ENCODE measurements at regions not wholly inside any gene's neighbourhood (a gene's known extent, or its start where the extent isn't known, plus 50 kb on each side); places are given as distances from the start of the nearest gene placed in this dataset.

DNA sequence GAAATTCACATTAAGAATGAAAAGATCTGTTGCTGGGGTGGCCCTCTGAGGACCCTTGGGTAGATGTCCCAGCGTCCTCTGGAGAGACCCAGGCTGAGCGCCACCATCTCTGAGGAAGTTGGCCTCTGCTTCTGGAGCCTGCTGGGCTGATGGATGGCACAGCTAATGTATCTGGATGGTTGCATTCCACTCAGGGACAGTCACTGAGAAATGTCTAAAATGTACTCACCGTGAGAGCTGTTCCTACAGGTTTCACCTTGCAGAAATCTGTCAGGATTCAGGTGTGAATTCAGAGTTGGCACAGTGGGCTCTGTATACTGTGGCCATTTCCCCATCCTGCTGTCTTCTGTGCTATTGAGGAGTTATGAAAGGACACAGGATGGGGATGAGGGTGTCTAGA lies 247.2 kb downstream of the AACS start:
- DNase-seq (ENCODE audit: low read depth): no peak
- no peak overlapping the region for H3K4me3 ChIP-seq (ENCODE audit: low read depth, low read length)
- TF ChIP-seq, protein P1, sequence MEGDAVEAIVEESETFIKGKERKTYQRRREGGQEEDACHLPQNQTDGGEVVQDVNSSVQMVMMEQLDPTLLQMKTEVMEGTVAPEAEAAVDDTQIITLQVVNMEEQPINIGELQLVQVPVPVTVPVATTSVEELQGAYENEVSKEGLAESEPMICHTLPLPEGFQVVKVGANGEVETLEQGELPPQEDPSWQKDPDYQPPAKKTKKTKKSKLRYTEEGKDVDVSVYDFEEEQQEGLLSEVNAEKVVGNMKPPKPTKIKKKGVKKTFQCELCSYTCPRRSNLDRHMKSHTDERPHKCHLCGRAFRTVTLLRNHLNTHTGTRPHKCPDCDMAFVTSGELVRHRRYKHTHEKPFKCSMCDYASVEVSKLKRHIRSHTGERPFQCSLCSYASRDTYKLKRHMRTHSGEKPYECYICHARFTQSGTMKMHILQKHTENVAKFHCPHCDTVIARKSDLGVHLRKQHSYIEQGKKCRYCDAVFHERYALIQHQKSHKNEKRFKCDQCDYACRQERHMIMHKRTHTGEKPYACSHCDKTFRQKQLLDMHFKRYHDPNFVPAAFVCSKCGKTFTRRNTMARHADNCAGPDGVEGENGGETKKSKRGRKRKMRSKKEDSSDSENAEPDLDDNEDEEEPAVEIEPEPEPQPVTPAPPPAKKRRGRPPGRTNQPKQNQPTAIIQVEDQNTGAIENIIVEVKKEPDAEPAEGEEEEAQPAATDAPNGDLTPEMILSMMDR (conservative IDR thresholded peaks at IDR 0.05; ENCODE audit: low read depth, low read length): no peak

DNA sequence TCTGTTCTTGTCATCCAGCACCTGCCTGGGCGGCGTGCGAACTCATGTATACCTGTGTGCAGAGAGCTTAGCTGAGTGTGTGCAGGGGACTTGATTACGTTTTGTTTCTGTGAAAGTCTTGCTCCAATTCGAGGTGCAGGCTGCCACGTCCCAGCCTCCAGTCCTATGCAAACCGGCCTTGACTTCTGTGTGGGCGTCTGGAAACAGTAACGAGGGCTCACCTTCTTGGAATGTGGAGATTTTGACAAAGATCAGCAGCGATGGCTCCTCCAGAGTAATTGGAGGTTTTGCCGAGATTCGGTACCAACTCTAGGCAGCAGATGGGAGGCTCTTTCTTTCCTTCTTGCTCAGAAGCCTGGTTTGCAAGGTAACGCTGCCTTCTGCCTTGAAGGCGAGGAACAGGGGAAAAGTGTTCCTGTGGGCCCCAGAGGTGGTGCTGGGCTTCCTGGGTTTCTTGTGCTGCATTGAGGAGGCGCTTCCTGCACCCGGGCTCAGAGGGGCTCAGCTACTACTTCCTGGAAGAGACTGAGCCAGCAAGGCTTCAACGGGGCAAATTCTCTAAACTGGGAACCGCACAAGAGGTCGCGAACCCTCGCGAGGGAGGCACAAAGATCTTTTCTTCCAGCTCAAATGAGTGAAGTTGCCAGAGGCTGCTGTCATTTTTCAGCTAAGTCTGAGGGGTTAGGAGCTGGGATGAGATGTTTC lies 249.0 kb downstream of the AACS start:
- no peak overlapping the region for H3K4me3 ChIP-seq (ENCODE audit: low read depth, low read length)

GRCh38 chr12:125315771-125316170 lies 250.5 kb downstream of the AACS start:
- no peak overlapping the region for H3K4me3 ChIP-seq (ENCODE audit: low read depth, low read length)
- TF ChIP-seq, protein P1 (conservative IDR thresholded peaks at IDR 0.05; ENCODE audit: low read depth, low read length): no peak
- no peak for DNase-seq (ENCODE audit: low read depth)

More for the DNA sequence above, 249.0 kb downstream of the AACS start:
- no peak for DNase-seq (ENCODE audit: low read depth)
- TF ChIP-seq, protein P1 (conservative IDR thresholded peaks at IDR 0.05; ENCODE audit: low read depth, low read length): no peak

DNA sequence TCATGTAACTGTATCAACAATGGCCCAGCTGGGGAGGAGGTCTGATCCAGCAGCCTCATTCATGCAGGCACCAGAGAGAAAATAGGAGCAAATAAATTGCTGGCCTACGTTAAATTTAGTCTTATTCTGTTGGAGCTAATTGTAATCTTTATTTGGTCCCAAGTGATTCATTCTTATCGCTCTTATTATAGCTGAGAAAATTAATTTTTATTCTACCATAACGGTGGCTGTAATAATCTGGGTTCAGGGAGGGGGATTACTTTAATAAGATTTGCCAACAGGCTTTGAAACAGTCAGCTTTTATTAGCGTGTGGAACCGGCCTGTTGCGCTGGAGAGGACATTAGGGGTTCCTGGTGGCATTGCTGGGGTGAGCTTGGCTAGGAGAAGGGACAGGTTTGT lies 254.9 kb downstream of the AACS start:
- TF ChIP-seq, protein P1 (conservative IDR thresholded peaks at IDR 0.05; ENCODE audit: low read depth, low read length): no peak
- DNase-seq (ENCODE audit: low read depth): no peak
- H3K4me3 ChIP-seq (ENCODE audit: low read depth, low read length): no peak overlapping the region

DNA sequence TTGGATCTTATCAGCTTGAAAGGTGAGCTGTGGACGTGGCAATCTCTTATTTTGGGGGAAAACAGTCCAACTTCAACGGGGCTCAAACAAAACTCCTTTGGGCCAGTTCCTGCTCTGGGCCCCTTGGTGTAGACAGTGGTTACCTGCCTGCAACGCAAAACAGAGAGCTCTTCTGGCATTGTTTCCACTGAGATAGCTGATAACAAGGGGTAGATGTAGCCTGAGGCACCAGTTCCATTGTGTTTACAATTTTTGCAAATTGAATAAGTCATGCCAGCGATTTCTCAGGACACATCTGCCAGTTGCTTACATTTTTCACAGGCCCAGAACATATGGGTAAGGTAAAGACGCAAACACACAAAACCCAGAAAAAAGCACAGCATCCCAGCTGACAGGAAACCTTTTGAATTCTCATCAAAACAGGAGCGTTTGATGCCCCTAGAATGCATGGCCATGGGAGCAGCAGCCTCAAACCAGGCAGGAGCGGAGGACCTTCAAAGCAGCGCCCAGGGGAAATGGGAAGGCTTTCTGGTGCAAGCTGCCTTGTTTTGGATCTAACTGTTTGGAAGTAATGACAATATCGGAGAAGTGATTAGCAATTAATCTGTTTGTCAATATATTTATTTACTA lies 259.7 kb downstream of the AACS start:
- no peak overlapping the region for H3K4me3 ChIP-seq (ENCODE audit: low read depth, low read length)
- DNase-seq (ENCODE audit: low read depth): no peak
- TF ChIP-seq, protein P1 (conservative IDR thresholded peaks at IDR 0.05; ENCODE audit: low read depth, low read length): no peak

GRCh38 chr12:125329239-125330102 lies 264.2 kb downstream of the AACS start:
- DNase-seq (ENCODE audit: low read depth): no peak
- H3K4me3 ChIP-seq (ENCODE audit: low read depth, low read length): no peak overlapping the region
- TF ChIP-seq, protein P1 (conservative IDR thresholded peaks at IDR 0.05; ENCODE audit: low read depth, low read length): no peak
